GM12873 (cell line): ENCODE measurements at regions not wholly inside any gene's neighbourhood (a gene's known extent, or its start where the extent isn't known, plus 50 kb on each side); places are given as distances from the start of the nearest gene placed in this dataset.

Experiments used
- CTCF ChIP-seq: IDR thresholded peaks from 2 replicates; pipeline ENCODE4 v1.5.1; 2012; ENCODE audit warnings: low read depth, mild to moderate bottlenecking, moderate library complexity, low read length, control low read depth; ENCODE audit not compliant: insufficient read depth; ENCODE audit errors: missing control alignments

DNA sequence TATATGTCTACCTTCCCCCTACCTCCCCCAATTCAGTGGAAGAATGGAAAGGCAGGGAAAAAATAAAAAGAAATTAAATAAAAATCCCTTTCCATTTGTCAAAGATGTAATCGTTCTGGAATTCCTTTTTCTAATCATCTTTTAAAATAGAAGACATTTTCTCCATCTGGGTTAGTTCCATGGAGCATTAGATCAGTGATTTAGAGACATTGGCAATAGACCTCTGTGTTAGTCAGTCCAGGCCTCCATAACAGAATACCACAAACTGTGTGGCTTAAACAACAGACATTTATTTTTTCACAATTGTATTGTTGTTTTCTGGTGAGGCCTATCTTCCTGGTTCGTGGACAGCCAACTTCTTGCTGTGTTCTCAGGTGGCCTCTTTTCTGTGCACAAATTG is 516.6 kb upstream of the DAB2 start:
- no peak for TF ChIP-seq CTCF

DNA sequence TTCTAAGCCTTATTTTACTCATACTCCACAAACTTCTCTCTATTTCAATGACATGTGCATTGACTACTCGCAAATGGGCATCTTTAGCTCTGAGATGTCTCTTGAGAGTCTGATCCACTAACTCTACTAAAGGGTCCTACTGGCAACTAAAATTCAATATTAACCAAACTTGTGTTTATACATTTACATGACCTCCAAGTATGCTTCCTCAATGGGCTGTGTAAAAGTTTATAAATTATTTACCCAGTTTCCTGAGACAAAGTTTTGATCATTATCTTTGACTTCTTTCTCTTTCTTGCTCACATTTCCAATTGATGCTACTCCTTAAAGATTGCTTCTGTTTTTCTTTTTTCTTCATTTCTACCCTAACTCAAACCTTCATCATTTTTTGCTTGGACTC is 510.1 kb upstream of the DAB2 start:
- TF ChIP-seq CTCF: no peak

GRCh38 chr5:39933061-39933460 is 508.3 kb upstream of the DAB2 start:
- TF ChIP-seq CTCF: no peak

GRCh38 chr5:39928709-39929108 is 503.9 kb upstream of the DAB2 start:
- TF ChIP-seq CTCF: no peak

- no peak for TF ChIP-seq CTCF
Observed at GRCh38 chr5:39919876-39920275, 495.1 kb upstream of the DAB2 start.

DNA sequence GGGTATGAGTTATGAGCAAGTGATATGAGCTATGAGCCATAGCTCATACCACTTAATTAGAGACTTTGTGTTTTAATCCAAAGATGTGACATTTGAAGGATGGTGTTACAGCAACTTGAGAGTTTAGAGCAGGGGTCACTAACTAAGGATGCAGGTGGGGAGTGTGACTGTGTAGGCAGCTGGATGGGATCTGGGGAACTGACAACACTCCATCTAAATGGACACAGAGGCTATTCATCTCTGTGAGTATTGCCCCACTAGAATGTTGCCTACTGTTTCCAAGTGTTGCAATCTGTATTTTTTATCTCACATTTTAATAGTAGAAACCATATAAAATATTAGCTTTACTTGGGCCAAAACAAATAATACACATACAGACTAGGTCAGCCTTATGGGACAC is 488.1 kb upstream of the DAB2 start:
- TF ChIP-seq CTCF: no peak

DNA sequence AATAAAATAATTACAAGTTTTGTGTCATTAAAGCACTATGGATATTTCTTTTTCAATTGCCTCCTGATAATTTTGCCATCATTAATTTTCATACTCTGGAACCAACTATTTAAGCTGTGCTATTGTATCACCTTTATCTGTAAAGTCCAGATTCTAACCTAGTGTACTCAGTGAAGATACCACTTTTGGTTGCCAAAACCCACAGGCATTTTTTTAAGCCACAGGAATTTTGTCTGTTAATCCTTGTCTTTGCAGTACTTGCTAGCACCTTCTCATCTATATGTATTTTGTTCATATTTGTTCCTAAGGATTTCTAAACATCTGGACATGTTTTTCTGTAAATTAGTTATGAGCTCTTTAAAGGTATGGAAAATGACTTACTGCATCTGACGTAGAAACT is 481.4 kb upstream of the DAB2 start:
- no peak for TF ChIP-seq CTCF

DNA sequence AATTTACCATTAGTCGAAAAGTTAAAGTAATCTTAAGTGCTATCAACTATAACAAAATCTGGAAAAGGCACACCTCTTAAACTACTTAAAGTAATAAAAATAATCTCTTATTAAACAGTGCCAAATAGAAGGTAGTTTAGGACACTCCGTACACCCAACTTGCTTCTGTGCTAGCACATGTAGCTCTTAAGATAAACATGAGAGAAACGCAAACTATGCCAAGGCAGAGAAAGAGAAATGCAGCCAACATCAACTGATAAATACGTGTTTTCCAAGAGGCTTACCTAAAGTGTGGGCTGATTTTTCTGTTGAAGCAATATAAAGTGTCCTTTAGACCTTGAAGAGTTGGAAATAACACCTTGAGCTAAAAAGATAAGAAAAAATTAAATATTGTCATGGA is 480.6 kb upstream of the DAB2 start:
- no peak for TF ChIP-seq CTCF
